OCI-LY7 (cell line): ENCODE measurements at regions not wholly inside any gene's neighbourhood (a gene's known extent, or its start where the extent isn't known, plus 50 kb on each side); places are given as distances from the start of the nearest gene placed in this dataset.

Experiments used
- CTCF ChIP-seq: fragments of 200-600 bp; sonication (generic); conservative IDR thresholded peaks from 2 replicates; pipeline ENCODE4 v1.5.1; 2014; ENCODE audit warnings: mild to moderate bottlenecking, antibody characterized with exemption, low read length, moderate library complexity, mixed read lengths
- EZH2phosphoT487 ChIP-seq: fragments of 200-600 bp; sonication (generic); IDR thresholded peaks from 2 replicates; pipeline ENCODE4 v1.6.1; 2018; ENCODE audit warnings: low read depth, borderline replicate concordance, mild to moderate bottlenecking, mixed run types, antibody characterized with exemption, low read length, moderate library complexity, mixed read lengths

- TF ChIP-seq CTCF (no peak), EZH2phosphoT487 (no peak)
Observed at GRCh38 chr13:24107955-24108614, 52.4 kb upstream of the SPATA13 start.
